Fibroblast of lung (primary cell): ENCODE measurements at regions not wholly inside any gene's neighbourhood (a gene's known extent, or its start where the extent isn't known, plus 50 kb on each side); places are given as distances from the start of the nearest gene placed in this dataset.

Source experiments
- DNase-seq, 2 donors: peaks; one replicate each; pipeline versions ENCODE4 v3.0.0 to v3.0.0-alpha.2; 2010; ENCODE audit warnings: low read depth in 2 of 2
- H2AFZ ChIP-seq: 2 replicates; pipeline ENCODE4 v1.5.1; 2012; ENCODE audit warnings: low read length, control low read depth, inconsistent platforms
- H3K27ac ChIP-seq: 2 replicates; pipeline ENCODE4 v1.5.1; 2011; ENCODE audit warnings: low read length, control low read depth; ENCODE audit not compliant: insufficient read depth
- H3K27me3 ChIP-seq: 2 replicates; pipeline ENCODE4 v1.5.1; 2011; ENCODE audit warnings: mild to moderate bottlenecking, low read length; ENCODE audit not compliant: control insufficient read depth, insufficient read depth
- H3K36me3 ChIP-seq: 2 replicates; pipeline ENCODE4 v1.5.1; 2011; ENCODE audit warnings: low read length; ENCODE audit not compliant: control insufficient read depth, insufficient read depth
- H3K4me1 ChIP-seq: 2 replicates; pipeline ENCODE4 v1.5.1; 2011; ENCODE audit warnings: low read length; ENCODE audit not compliant: control insufficient read depth, insufficient read depth; ENCODE audit errors: extremely low read depth
- H3K4me2 ChIP-seq: 2 replicates; pipeline ENCODE4 v1.5.1; 2011; ENCODE audit warnings: low read length, control low read depth; ENCODE audit not compliant: insufficient read depth; ENCODE audit errors: extremely low read depth
- H3K4me3 ChIP-seq, 4 experiments: fragments of 200-600 bp in 1 of 4; sonication (generic) in 1 of 4; replicated peaks in 1 of 4; 2 replicates each; pipeline ENCODE4 v1.5.1; 2011 to 2016; ENCODE audit warnings: low read length in 4 of 4, low read depth in 3 of 4, mild to moderate bottlenecking in 3 of 4, control low read depth in 2 of 4, inconsistent platforms in 1 of 4, mixed read lengths in 1 of 4; ENCODE audit not compliant: insufficient read depth in 1 of 4; ENCODE audit errors: control extremely low read depth in 1 of 4
- H3K79me2 ChIP-seq: 2 replicates; pipeline ENCODE4 v1.5.1; 2012; ENCODE audit warnings: mild to moderate bottlenecking, low read length, inconsistent platforms; ENCODE audit not compliant: control insufficient read depth, insufficient read depth
- H3K9ac ChIP-seq: 2 replicates; pipeline ENCODE4 v1.5.1; 2011; ENCODE audit warnings: mild to moderate bottlenecking, low read length, control low read depth; ENCODE audit not compliant: insufficient read depth
- H3K9me3 ChIP-seq: 2 replicates; pipeline ENCODE4 v1.5.1; 2012; ENCODE audit warnings: low read depth, low read length; ENCODE audit not compliant: control insufficient read depth, insufficient read depth
- H4K20me1 ChIP-seq: 2 replicates; pipeline ENCODE4 v1.5.1; 2011; ENCODE audit warnings: low read length; ENCODE audit not compliant: control insufficient read depth, insufficient read depth; ENCODE audit errors: extremely low read depth
- EZH2 ChIP-seq: IDR thresholded peaks from 2 replicates; pipeline ENCODE4 v1.5.1; 2012; ENCODE audit warnings: low read length, control low read depth, mild to moderate bottlenecking; ENCODE audit errors: missing control alignments
- TF ChIP-seq, protein P1 (sequence below), 2 donors: IDR thresholded peaks in 1 of 2; conservative IDR thresholded peaks in 1 of 2; 1 replicate in 1 of 2; 2 replicates in 1 of 2; pipeline ENCODE4 v1.5.1; 2011 to 2012; ENCODE audit warnings: low read length in 2 of 2, control low read depth in 1 of 2, inconsistent platforms in 1 of 2, low read depth in 1 of 2, mild to moderate bottlenecking in 1 of 2

DNA sequence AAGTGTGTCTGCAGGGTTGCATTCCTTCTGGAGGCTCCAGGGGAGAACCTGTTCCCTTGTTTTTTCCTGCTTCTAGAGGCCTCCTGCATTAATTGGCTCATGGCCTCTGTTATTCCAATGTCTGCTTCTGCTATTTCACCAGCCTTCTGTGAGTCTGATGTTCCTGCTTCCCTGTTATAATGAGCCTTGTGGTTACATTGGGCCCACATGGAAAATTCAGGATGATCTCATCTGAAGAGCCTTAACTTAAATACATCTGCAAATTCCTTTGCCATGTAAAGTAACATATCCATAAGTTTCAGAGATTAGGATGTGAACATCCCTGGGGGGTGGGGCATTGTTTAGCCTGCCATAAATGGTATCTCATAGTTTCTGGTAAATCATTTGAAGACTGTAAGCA lies 181.1 kb downstream of the RWDD3 start:
- H3K27me3 ChIP-seq: no peaks in the 10 kb centered on the region
- H3K9me3 ChIP-seq: no peaks in the 10 kb centered on the region
- no peaks in the 10 kb centered on the region for H3K79me2 ChIP-seq
- no peak overlapping the region for H3K4me3 ChIP-seq
- DNase-seq: no peak
- TF ChIP-seq, protein P1, sequence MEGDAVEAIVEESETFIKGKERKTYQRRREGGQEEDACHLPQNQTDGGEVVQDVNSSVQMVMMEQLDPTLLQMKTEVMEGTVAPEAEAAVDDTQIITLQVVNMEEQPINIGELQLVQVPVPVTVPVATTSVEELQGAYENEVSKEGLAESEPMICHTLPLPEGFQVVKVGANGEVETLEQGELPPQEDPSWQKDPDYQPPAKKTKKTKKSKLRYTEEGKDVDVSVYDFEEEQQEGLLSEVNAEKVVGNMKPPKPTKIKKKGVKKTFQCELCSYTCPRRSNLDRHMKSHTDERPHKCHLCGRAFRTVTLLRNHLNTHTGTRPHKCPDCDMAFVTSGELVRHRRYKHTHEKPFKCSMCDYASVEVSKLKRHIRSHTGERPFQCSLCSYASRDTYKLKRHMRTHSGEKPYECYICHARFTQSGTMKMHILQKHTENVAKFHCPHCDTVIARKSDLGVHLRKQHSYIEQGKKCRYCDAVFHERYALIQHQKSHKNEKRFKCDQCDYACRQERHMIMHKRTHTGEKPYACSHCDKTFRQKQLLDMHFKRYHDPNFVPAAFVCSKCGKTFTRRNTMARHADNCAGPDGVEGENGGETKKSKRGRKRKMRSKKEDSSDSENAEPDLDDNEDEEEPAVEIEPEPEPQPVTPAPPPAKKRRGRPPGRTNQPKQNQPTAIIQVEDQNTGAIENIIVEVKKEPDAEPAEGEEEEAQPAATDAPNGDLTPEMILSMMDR (conservative IDR thresholded peaks at IDR 0.05 in 1 of 2, IDR thresholded peaks at IDR 0.05 in 1 of 2; ENCODE audit: low read depth in 1 of 2, low read length in 2 of 2): no peak
- TF ChIP-seq EZH2: no peak
- H4K20me1 ChIP-seq: no peaks in the 10 kb centered on the region
- no peaks in the 10 kb centered on the region for H3K4me1 ChIP-seq
- no peak overlapping the region for H2AFZ ChIP-seq
- H3K27ac ChIP-seq: no peak overlapping the region
- H3K9ac ChIP-seq: no peak overlapping the region
- H3K36me3 ChIP-seq: no peaks in the 10 kb centered on the region
- no peak overlapping the region for H3K4me2 ChIP-seq

DNA sequence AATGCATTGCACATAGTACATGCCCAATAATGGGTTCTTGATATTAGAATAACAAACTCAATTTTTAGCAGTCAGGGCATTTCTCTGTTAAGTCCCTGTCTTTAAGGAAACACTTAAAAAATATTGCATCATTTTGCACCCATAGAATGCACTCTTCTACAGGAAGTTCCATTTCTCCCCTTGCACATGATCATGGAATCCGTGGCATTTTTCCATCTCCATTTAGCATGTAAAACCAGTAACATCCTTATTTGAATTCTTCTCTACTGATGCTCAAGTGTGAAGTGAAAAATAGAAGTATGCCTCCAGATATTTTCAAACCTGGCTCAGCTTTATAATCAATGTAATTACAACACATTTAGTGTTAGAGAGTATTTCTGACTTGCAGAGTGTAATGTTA lies 192.8 kb downstream of the RWDD3 start:
- no peak for DNase-seq
- Histone ChIP-seq H3K4me3 (no peak overlapping the region), H4K20me1 (no peaks in the 10 kb centered on the region), H3K4me1 (no peaks in the 10 kb centered on the region), H2AFZ (no peak overlapping the region), H3K27me3 (no peaks in the 10 kb centered on the region), H3K27ac (no peak overlapping the region), H3K4me2 (no peak overlapping the region), H3K9ac (no peak overlapping the region), H3K9me3 (no peaks in the 10 kb centered on the region), H3K79me2 (no peaks in the 10 kb centered on the region), H3K36me3 (no peaks in the 10 kb centered on the region)
- TF ChIP-seq, protein P1 (conservative IDR thresholded peaks at IDR 0.05 in 1 of 2, IDR thresholded peaks at IDR 0.05 in 1 of 2; ENCODE audit: low read depth in 1 of 2, low read length in 2 of 2): no peak
- TF ChIP-seq EZH2: no peak

DNA sequence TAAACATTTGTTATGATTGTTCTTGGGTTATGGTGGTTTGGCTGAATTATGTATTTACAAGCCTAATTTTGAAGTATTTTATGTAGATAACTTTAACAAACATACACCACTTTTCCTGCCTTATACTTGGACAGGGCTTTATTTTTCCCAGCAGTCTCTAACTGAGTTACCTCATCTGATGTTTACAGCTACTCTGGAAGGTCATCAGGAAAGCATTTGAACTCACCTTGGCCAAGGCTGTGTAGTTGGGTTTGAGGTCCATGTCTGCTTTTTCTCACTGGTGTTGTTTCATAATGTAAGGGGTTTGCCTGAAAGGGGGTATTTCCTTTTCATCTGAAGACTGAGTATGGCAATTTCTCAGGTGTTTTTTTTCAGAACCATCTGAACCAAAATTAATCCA lies 193.5 kb downstream of the RWDD3 start:
- Histone ChIP-seq H3K27me3 (no peaks in the 10 kb centered on the region), H3K4me2 (no peak overlapping the region), H4K20me1 (no peaks in the 10 kb centered on the region), H3K79me2 (no peaks in the 10 kb centered on the region), H3K36me3 (no peaks in the 10 kb centered on the region), H3K4me1 (no peaks in the 10 kb centered on the region), H3K9me3 (no peaks in the 10 kb centered on the region), H3K9ac (no peak overlapping the region), H2AFZ (no peak overlapping the region), H3K4me3 (no peak overlapping the region), H3K27ac (no peak overlapping the region)
- no peak for TF ChIP-seq EZH2
- TF ChIP-seq, protein P1 (conservative IDR thresholded peaks at IDR 0.05 in 1 of 2, IDR thresholded peaks at IDR 0.05 in 1 of 2; ENCODE audit: low read depth in 1 of 2, low read length in 2 of 2): no peak
- DNase-seq: no peak
